ENCODE measurements at regions not wholly inside any gene's neighbourhood (a gene's known extent, or its start where the extent isn't known, plus 50 kb on each side); places are given as distances from the start of the nearest gene placed in this dataset.

- no peak for TF ChIP-seq CTCF (IDR thresholded peaks at IDR 0.05)
- no peaks in the 10 kb centered on the region for H3K36me3 Mint-ChIP-seq (ENCODE audit: low read depth)
- ATAC-seq (no peak), DNase-seq (no peak)
- no peaks in the 10 kb centered on the region for H3K27me3 Mint-ChIP-seq
- intact Hi-C loops (cut with micrococcal nuclease), result no loop called here
- no peaks in the 10 kb centered on the region for H3K4me1 Mint-ChIP-seq (ENCODE audit: low read depth)
- no peak overlapping the region for H3K27ac Mint-ChIP-seq
- H3K4me3 Mint-ChIP-seq, result no peak overlapping the region
- ChIA-PET CTCF (no interaction called here), POLR2A (no interaction called here)
- peaks cover 6% of the 10 kb centered on the region for H3K9me3 Mint-ChIP-seq
Observed at GRCh38 chr3:64961301-64961700, 273.5 kb upstream of the ADAMTS9 start.

GRCh38 chr3:64958199-64958843, 270.5 kb upstream of the ADAMTS9 start:
- no peak overlapping the region for H3K27ac Mint-ChIP-seq
- no peak overlapping the region for H3K4me3 Mint-ChIP-seq
- DNase-seq (no peak), ATAC-seq (no peak)
- CTCF ChIA-PET, result no interaction called here
- no peak for TF ChIP-seq CTCF (IDR thresholded peaks at IDR 0.05)
- intact Hi-C loops (cut with micrococcal nuclease), result no loop called here
- H3K36me3 Mint-ChIP-seq (ENCODE audit: low read depth), result no peaks in the 10 kb centered on the region
- POLR2A ChIA-PET, result no interaction called here
- H3K27me3 Mint-ChIP-seq, result peaks cover 1% of the 10 kb centered on the region
- peaks cover 4% of the 10 kb centered on the region for H3K9me3 Mint-ChIP-seq
- H3K4me1 Mint-ChIP-seq (ENCODE audit: low read depth), result no peaks in the 10 kb centered on the region

- POLR2A ChIA-PET, result no interaction called here
Observed at GRCh38 chr3:64957408-64958198, 269.8 kb upstream of the ADAMTS9 start.

GRCh38 chr3:64956711-64957325, 269.0 kb upstream of the ADAMTS9 start:
- Mint-ChIP-seq H3K27me3 (peaks cover 1% of the 10 kb centered on the region), H3K4me3 (no peak overlapping the region), H3K36me3 (ENCODE audit: low read depth) (no peaks in the 10 kb centered on the region), H3K27ac (no peak overlapping the region), H3K4me1 (ENCODE audit: low read depth) (no peaks in the 10 kb centered on the region), H3K9me3 (peaks cover 2% of the 10 kb centered on the region)
- ChIA-PET POLR2A (no interaction called here), CTCF (interaction anchor here (1.3 kb wide), 1 partner anchor 21 kb away, joined by 3 read pairs; no protein-coding TSS in a partner anchor)
- no peak for TF ChIP-seq CTCF (IDR thresholded peaks at IDR 0.05)
- no peak for ATAC-seq
- DNase-seq, result no peak
- intact Hi-C loops (cut with micrococcal nuclease), result no loop called here

More at GRCh38 chr3:64957408-64958198, 269.8 kb upstream of the ADAMTS9 start:
- DNase-seq (no peak), ATAC-seq (no peak)
- CTCF ChIA-PET, result no interaction called here
- Mint-ChIP-seq H3K27me3 (peaks cover 1% of the 10 kb centered on the region), H3K36me3 (ENCODE audit: low read depth) (no peaks in the 10 kb centered on the region), H3K4me3 (no peak overlapping the region), H3K4me1 (ENCODE audit: low read depth) (no peaks in the 10 kb centered on the region), H3K9me3 (peaks cover 2% of the 10 kb centered on the region), H3K27ac (no peak overlapping the region)
- TF ChIP-seq CTCF (IDR thresholded peaks at IDR 0.05), result no peak
- intact Hi-C loops (cut with micrococcal nuclease), result no loop called here
